SU-DHL-6 (cell line): ENCODE measurements at regions not wholly inside any gene's neighbourhood (a gene's known extent, or its start where the extent isn't known, plus 50 kb on each side); places are given as distances from the start of the nearest gene placed in this dataset.

Experiments used
- EZH2phosphoT487 ChIP-seq: fragments of 200-600 bp; sonication (generic), shearing (Covaris generic); conservative IDR thresholded peaks from 2 replicates; pipeline ENCODE4 v1.6.1; 2018; ENCODE audit warnings: mild to moderate bottlenecking, antibody characterized with exemption, low read length, moderate library complexity, mixed read lengths
- TF ChIP-seq, protein P1 (sequence below): fragments of 200-600 bp; sonication (generic); IDR thresholded peaks from one replicate; pipeline ENCODE4 v1.5.1; 2017; ENCODE audit warnings: antibody characterized with exemption, mild to moderate bottlenecking, low read length, moderate library complexity; ENCODE audit not compliant: insufficient read depth, poor library complexity, severe bottlenecking

DNA sequence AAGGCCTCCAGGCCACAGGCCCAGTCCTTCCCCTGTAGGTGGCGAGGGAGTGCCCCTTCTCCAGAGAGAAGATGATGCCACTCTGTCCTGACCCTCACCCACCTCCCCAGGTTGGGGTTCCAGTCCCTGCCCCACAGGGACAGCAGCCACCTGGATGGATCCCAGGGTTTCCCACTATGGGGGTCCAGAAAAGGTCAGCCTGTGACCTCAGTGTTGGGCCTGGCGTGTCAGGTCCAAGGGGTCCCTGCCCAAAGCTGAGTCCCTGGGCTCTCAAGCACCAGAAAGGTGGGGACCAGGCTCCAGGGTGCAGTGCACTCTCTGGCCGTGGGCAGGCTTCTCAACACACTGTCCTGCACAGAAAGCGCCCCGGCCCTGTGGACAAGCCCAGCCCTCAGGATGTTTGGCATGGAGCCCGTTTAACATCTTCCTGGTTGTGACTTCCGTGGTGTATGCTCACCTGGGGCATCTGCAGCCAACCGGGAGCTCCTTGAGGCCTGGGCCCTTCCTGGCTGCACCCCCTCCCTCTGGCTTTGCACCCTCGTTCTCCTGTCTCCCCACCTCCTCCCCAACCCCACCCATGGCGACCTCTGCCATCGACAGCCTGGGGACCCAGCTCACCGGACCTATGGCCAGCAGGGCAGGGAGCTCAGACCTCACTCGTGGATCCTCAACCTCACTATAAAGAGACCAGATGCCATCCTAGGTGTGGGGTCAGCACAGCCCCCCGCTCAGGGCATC lies 58.3 kb upstream of the PPP2R2D start:
- TF ChIP-seq, protein P1, sequence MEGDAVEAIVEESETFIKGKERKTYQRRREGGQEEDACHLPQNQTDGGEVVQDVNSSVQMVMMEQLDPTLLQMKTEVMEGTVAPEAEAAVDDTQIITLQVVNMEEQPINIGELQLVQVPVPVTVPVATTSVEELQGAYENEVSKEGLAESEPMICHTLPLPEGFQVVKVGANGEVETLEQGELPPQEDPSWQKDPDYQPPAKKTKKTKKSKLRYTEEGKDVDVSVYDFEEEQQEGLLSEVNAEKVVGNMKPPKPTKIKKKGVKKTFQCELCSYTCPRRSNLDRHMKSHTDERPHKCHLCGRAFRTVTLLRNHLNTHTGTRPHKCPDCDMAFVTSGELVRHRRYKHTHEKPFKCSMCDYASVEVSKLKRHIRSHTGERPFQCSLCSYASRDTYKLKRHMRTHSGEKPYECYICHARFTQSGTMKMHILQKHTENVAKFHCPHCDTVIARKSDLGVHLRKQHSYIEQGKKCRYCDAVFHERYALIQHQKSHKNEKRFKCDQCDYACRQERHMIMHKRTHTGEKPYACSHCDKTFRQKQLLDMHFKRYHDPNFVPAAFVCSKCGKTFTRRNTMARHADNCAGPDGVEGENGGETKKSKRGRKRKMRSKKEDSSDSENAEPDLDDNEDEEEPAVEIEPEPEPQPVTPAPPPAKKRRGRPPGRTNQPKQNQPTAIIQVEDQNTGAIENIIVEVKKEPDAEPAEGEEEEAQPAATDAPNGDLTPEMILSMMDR = no peak
- TF ChIP-seq EZH2phosphoT487 = no peak
